ENCODE measurements at regions not wholly inside any gene's neighbourhood (a gene's known extent, or its start where the extent isn't known, plus 50 kb on each side); places are given as distances from the start of the nearest gene placed in this dataset.

DNA sequence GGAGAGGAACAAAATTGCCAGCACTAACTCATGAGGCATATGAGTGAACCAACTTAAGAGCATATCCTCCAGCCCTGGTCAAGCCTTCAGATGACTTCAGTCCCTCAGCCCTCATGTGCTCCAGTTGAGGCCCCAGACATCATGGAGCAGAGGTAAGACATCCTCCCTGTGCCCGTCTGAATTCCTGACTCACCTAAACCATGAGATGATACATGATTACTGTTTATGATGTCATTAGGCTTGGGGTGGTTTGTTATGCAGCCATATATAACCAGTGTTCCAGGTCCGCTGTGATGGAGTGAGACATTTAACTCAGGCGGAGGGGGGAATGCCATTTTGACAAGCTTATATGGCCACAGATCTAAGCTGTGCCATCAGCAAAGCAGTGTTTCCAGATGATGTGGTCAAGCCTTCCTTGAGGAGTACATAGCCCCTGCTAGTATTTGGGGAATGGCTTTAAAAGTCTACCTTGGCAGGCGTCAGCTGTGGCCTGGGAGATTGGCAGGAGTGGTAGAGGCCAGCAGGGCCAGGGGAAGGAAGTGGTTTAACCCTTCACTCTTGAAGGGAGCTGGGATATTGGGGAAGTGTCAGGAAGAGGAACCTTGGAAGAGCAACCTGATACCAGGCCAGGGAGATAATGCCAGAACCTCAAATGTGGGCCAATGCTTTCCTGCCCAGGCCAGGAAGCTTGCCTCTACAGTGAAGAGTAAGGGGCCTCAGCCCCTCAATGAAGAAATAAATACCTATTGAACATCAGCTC lies 343.0 kb upstream of the PODXL start:
- TF ChIP-seq, protein P1, sequence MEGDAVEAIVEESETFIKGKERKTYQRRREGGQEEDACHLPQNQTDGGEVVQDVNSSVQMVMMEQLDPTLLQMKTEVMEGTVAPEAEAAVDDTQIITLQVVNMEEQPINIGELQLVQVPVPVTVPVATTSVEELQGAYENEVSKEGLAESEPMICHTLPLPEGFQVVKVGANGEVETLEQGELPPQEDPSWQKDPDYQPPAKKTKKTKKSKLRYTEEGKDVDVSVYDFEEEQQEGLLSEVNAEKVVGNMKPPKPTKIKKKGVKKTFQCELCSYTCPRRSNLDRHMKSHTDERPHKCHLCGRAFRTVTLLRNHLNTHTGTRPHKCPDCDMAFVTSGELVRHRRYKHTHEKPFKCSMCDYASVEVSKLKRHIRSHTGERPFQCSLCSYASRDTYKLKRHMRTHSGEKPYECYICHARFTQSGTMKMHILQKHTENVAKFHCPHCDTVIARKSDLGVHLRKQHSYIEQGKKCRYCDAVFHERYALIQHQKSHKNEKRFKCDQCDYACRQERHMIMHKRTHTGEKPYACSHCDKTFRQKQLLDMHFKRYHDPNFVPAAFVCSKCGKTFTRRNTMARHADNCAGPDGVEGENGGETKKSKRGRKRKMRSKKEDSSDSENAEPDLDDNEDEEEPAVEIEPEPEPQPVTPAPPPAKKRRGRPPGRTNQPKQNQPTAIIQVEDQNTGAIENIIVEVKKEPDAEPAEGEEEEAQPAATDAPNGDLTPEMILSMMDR (conservative IDR thresholded peaks at IDR 0.05; ENCODE audit: low read length), result no peak
- no peak for TF ChIP-seq EZH2phosphoT487 (IDR thresholded peaks at IDR 0.05; ENCODE audit: borderline replicate concordance)
